ENCODE measurements at regions not wholly inside any gene's neighbourhood (a gene's known extent, or its start where the extent isn't known, plus 50 kb on each side); places are given as distances from the start of the nearest gene placed in this dataset.

- 40 to 41% methylated on average over 9 of the region's 9 CpGs for WGBS, 2 donors
- peak in 1 of 2 donors; percentile 47 for DNase-seq (ENCODE audit: low spot score in 2 of 2)
- TF ChIP-seq POLR2A (IDR thresholded peaks at IDR 0.05) (no peak), CTCF (IDR thresholded peaks at IDR 0.05) (no peak)
- H3K4me3 ChIP-seq (ENCODE audit: low read depth, poor library complexity, severe bottlenecking) = no peak overlapping the region
- intact Hi-C loops (cut with DNase I; ENCODE audit: low total_unique reads) = no loop called here
These were observed 120.1 kb upstream of the DPH6 start for GRCh38 chr15:35665896-35666536.

GRCh38 chr15:35667908-35668307, 121.9 kb upstream of the DPH6 start:
- intact Hi-C loops (cut with DNase I; ENCODE audit: low total_unique reads) = no loop called here
- WGBS, 2 donors = 65 to 78% methylated on average over 1 of the region's 1 CpG
- no peak overlapping the region for H3K4me3 ChIP-seq (ENCODE audit: low read depth, poor library complexity, severe bottlenecking)
- DNase-seq (ENCODE audit: low spot score in 2 of 2) = no peak
- no peak for TF ChIP-seq CTCF (IDR thresholded peaks at IDR 0.05)
- TF ChIP-seq POLR2A (IDR thresholded peaks at IDR 0.05) = no peak

GRCh38 chr15:35669021-35669420, 123.1 kb upstream of the DPH6 start:
- WGBS, 2 donors = 67 to 68% methylated on average over 3 of the region's 3 CpGs
- no peak for DNase-seq (ENCODE audit: low spot score in 2 of 2)
- intact Hi-C loops (cut with DNase I; ENCODE audit: low total_unique reads) = no loop called here
- no peak overlapping the region for H3K4me3 ChIP-seq (ENCODE audit: low read depth, poor library complexity, severe bottlenecking)
- no peak for TF ChIP-seq POLR2A (IDR thresholded peaks at IDR 0.05)
- TF ChIP-seq CTCF (IDR thresholded peaks at IDR 0.05) = no peak

- TF ChIP-seq POLR2A (IDR thresholded peaks at IDR 0.05) (no peak), CTCF (IDR thresholded peaks at IDR 0.05) (no peak)
- 90 to 92% methylated on average over 5 of the region's 5 CpGs for WGBS, 2 donors
- no peak for DNase-seq (ENCODE audit: low spot score in 2 of 2)
- no peak overlapping the region for H3K4me3 ChIP-seq (ENCODE audit: low read depth, poor library complexity, severe bottlenecking)
- intact Hi-C loops (cut with DNase I; ENCODE audit: low total_unique reads) = no loop called here
These were observed 123.6 kb upstream of the DPH6 start for GRCh38 chr15:35669432-35670045.

- no peak for TF ChIP-seq POLR2A (IDR thresholded peaks at IDR 0.05)
- H3K4me3 ChIP-seq (ENCODE audit: low read depth, poor library complexity, severe bottlenecking) = no peak overlapping the region
- intact Hi-C loops (cut with DNase I; ENCODE audit: low total_unique reads) = no loop called here
- no peak for DNase-seq (ENCODE audit: low spot score in 2 of 2)
These were observed 125.2 kb upstream of the DPH6 start for GRCh38 chr15:35671197-35671596.

GRCh38 chr15:35671981-35672380, 126.0 kb upstream of the DPH6 start:
- no peak for DNase-seq (ENCODE audit: low spot score in 2 of 2)
- no peak for TF ChIP-seq POLR2A (IDR thresholded peaks at IDR 0.05)
- no peak for TF ChIP-seq CTCF (IDR thresholded peaks at IDR 0.05)
- 79 to 86% methylated on average over 1 of the region's 1 CpG for WGBS, 2 donors
- intact Hi-C loops (cut with DNase I; ENCODE audit: low total_unique reads) = no loop called here
- H3K4me3 ChIP-seq (ENCODE audit: low read depth, poor library complexity, severe bottlenecking) = no peak overlapping the region

Measured in lower leg skin (tissue), 4 donors.